HG02840 (cell line): ENCODE measurements at regions not wholly inside any gene's neighbourhood (a gene's known extent, or its start where the extent isn't known, plus 50 kb on each side); places are given as distances from the start of the nearest gene placed in this dataset.

Experiments
- ATAC-seq: cut with Tn5 transposase; IDR thresholded peaks from one replicate; pipeline ENCODE4 v1.9.1; 2021; ENCODE audit warnings: mild to moderate bottlenecking, moderate library complexity, moderate number of reproducible peaks; ENCODE audit not compliant: unreplicated experiment, low FRiP score

DNA sequence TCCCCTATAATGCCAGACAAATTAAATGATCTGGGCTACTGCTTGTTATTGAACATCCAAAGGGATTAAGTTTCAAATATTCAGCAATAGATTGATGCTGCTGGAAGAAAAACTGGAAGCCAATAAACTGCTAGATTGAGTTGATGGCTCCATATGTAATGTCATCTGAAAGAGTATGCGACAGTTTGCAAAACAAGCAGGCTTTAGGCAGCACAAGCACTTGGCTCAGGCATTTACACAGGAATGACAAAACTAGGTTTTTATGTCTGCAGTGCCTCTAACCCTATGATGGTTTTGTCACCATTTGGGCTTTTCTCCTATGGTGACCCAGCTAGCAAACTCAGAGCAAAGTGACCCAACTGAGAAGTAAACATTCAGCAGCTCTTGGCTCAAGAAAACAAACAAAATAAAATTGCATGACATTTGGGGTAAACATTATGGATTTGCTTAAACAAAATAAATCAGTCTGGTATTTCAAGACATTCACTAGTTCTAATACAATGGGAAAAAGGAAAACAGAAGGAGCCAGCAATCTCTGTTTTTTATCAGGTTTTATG lies 978.5 kb downstream of the DTWD2 start:
- ATAC-seq = no peak

GRCh38 chr5:118008779-118009178 lies 979.6 kb downstream of the DTWD2 start:
- ATAC-seq = no peak

GRCh38 chr5:118007262-118007661 lies 981.1 kb downstream of the DTWD2 start:
- ATAC-seq = no peak

GRCh38 chr5:118006219-118006618 lies 982.1 kb downstream of the DTWD2 start:
- ATAC-seq = no peak

- ATAC-seq = peak; percentile 60
These were observed 988.3 kb downstream of the DTWD2 start for GRCh38 chr5:117999939-118000549.

- ATAC-seq = no peak
These were observed 1005.7 kb downstream of the DTWD2 start for GRCh38 chr5:117982691-117983090.

DNA sequence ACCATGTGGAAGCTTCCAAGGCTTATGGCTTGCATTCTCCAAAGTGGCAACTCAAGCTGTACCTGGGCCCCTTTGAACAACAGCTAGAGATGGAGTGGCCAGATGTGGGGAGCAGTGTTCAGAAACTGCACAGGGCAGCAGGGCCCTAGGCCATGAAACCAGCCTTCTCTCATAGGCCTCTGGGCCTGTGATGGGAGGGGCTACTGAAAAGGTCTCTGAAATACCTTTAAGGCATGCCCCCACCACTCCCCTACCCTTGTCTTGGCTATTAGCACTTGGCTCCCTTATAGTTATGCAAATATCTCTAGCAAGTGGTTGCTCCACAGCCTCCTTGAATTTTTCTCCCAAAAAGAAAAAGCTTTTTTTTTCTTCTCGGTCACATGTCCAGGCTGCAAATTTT lies 1014.6 kb downstream of the DTWD2 start:
- no peak for ATAC-seq

DNA sequence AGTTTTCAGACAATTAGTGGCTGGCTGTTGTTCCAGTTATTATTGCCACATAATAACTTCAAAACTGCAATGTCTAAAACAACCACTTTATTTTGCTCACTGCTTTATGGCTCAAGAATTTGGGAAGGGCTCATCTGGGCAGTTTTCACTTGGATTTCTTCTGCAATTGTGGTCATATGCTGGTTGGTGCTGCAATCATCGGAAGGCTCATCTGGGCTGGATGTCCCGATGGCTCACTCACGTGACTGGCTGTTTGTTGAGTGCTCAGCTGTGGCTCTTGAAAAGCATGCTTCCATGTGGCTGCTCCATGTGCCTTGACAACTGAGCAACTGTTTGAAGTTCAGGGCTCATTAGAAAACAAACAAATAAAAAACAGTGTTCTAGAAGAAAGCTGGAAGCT lies 1032.5 kb downstream of the DTWD2 start:
- no peak for ATAC-seq

- ATAC-seq = no peak
These were observed 1034.0 kb downstream of the DTWD2 start for GRCh38 chr5:117954331-117954730.

DNA sequence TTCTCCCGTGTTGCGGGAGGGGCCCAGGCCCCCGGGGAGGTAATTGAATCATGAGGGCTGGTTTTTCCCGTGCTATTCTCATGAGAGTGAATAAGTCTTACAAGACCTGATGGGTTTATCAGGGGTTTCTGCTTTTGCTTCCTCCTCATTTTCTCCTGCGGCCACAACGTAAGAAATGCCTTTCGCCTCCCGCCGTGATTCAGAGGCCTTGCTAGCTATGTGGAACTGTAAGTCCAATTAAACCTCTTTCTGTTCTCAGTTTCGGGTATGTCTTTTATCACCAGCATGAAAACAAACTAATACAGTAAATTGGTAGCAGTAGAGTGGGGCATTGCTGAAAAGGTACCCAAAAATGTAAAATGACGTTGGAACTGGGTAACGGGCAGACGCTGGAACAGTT lies 1035.1 kb downstream of the DTWD2 start:
- ATAC-seq = no peak

- ATAC-seq = no peak
These were observed 1040.5 kb downstream of the DTWD2 start for GRCh38 chr5:117947836-117948235.

- no peak for ATAC-seq
These were observed 1041.2 kb downstream of the DTWD2 start for GRCh38 chr5:117947121-117947520.

- no peak for ATAC-seq
These were observed 1043.1 kb downstream of the DTWD2 start for GRCh38 chr5:117945258-117945657.

DNA sequence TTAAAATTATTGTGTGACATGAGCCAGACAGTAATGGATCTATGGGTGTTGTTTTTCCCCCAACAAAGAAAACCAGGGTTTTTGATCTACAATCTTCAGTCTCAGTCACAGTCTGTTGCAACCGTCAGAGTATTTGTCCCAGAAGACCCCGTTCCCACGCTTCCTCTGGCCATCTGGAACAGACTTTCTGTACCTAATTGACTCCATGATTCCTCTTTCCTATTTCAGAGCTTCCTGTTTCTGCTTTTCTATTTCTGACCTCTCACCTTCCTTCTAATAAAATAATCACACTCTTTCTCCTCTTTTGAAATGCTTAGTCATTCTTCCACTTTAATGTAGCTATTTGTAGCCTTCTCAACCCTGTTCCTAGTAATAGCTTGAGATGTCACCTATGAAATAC lies 1044.8 kb downstream of the DTWD2 start:
- no peak for ATAC-seq

DNA sequence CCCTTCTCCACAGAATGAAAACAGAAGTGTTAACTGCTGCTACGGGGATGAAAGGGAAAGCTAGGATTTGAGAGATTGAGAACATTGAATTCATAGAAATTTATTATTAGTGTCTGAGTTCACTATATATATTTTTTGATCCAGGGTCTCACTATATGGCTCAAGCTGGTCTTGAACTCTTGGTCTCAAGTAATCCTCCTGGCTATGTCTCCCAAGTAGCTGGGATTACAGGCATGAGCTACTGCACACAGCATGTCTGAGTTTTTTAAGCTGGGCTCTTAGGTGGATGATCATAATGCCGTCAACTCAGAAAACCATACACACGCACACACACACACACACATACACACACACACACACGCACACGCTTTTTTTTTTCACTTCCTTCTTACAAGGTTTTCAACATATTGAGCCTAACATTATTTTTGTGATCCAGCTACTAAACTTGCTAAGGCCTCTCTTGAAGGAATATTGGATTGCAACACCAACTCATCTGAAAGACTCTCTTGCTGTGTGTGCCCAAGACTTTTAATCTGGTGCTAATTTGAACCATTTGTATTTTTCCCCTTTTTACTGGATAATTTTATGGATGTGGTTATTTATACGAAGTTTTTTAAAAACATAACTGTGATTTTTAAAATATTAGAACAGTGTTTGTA lies 1045.4 kb downstream of the DTWD2 start:
- no peak for ATAC-seq

DNA sequence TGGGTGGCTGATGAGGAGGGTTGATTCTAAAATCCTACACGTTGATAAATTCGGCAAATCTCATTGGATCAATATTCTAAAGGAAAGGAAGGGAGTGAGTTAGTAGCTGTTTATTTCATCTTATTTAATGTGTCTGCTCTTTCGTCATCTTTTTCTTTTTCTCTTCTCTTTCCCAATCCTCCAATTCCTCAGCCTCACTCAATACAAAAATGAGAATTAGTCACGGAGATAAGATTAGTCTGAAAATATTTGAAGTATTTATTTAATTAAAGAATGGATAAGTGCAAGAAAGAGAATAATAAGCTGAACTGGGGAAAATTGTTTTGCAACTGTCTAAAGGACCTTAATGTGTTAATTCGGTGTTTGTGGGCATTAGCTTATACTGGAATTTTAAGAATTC lies 1095.1 kb downstream of the DTWD2 start:
- no peak for ATAC-seq

DNA sequence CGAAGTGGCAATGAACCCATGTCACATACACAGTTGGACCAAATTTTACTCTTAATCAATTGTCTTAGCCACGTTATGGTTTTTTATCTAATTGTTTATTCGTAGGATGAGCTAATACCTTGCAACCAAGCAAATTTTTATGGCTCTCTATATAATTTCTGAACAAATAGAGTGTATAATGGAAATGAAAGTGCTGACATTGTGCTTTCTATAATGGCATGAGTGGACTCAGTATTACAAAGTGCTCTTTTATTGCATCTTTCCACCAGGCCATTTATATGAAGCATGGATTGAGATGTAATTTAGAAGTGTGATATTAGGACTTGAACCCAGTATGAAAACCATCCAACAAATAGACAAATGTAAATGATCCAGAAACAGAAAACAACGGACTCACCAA lies 1096.0 kb downstream of the DTWD2 start:
- no peak for ATAC-seq

DNA sequence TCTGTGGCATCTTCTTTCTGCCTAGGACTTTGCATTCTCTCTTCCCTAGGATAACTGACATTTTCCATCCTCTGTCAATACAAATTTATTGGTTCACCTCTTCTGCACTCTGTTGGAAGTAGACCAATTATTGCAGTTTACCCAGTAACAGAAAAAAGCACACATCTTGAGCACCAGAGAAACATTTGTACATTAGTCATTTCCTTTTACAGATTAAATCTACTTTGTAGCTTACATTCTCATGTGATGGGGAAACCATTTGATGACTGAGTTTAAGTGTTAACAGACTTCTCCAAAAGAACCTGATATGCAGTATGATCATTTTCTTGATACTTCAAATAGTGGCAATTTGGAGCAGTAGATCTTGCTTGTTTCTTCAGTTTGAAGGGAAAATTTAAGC lies 1098.8 kb downstream of the DTWD2 start:
- ATAC-seq = no peak

DNA sequence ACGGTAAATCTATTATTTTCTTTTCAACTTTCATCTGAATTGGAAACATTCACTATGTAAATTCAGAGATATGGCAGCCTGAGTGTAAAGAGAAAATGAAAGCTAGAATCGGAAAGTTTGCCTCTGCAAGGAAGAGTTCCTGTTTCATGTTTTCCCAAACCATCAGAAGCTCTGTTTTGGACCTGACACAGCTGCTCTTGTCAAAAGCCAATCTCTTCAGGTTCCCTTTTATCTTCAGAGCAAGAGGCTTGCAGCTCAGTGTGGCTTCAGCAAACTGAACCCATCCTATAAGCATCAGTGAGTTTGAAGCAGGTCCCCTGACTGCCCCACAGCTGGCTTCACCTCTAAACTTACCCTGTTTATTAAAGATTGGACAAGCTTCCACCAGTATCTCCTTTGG lies 1099.7 kb downstream of the DTWD2 start:
- no peak for ATAC-seq

GRCh38 chr5:117881426-117882230 lies 1106.7 kb downstream of the DTWD2 start:
- ATAC-seq = no peak

GRCh38 chr5:117880932-117881331 lies 1107.4 kb downstream of the DTWD2 start:
- no peak for ATAC-seq
